ENCODE measurements at regions not wholly inside any gene's neighbourhood (a gene's known extent, or its start where the extent isn't known, plus 50 kb on each side); places are given as distances from the start of the nearest gene placed in this dataset.

- ChIA-PET CTCF (no interaction called here), POLR2A (no interaction called here)
- TF ChIP-seq NFRKB (IDR thresholded peaks at IDR 0.05) (no peak), LEF1 (IDR thresholded peaks at IDR 0.05; ENCODE audit: borderline replicate concordance) (no peak), FOXA1 (IDR thresholded peaks at IDR 0.05) (no peak), ARNT (IDR thresholded peaks at IDR 0.05) (no peak), SP1 (IDR thresholded peaks at IDR 0.05) (no peak), FOXM1 (IDR thresholded peaks at IDR 0.05; ENCODE audit: borderline replicate concordance) (no peak), TARDBP (IDR thresholded peaks at IDR 0.05) (no peak), SUZ12 (IDR thresholded peaks at IDR 0.05) (no peak), ELF4 (IDR thresholded peaks at IDR 0.05) (no peak), ZNF384 (IDR thresholded peaks at IDR 0.05) (no peak), HDGF (IDR thresholded peaks at IDR 0.05; ENCODE audit: borderline replicate concordance) (no peak), BHLHE40 (IDR thresholded peaks at IDR 0.05; ENCODE audit: borderline replicate concordance) (no peak), FOXK2 (IDR thresholded peaks at IDR 0.05) (no peak)
- no peak for DNase-seq (ENCODE audit: extremely low spot score)
These were observed 1383.7 kb downstream of the C4orf33 start for GRCh38 chr4:130479674-130480073.

GRCh38 chr4:130484826-130485225 lies 1388.9 kb downstream of the C4orf33 start:
- ChIA-PET POLR2A (interaction anchor here (0.6 kb wide), 1 partner anchor 176 kb away, joined by 3 read pairs; no protein-coding TSS in a partner anchor), CTCF (no interaction called here)
- TF ChIP-seq CTBP1 (IDR thresholded peaks at IDR 0.05; ENCODE audit: borderline replicate concordance) = no peak
- no peak for TF ChIP-seq FOXA1 (IDR thresholded peaks at IDR 0.05)
- TF ChIP-seq SUZ12 (IDR thresholded peaks at IDR 0.05) = no peak
- no peak for TF ChIP-seq FOXM1 (IDR thresholded peaks at IDR 0.05; ENCODE audit: borderline replicate concordance)
- TF ChIP-seq LEF1 (IDR thresholded peaks at IDR 0.05; ENCODE audit: borderline replicate concordance) = no peak
- no peak for TF ChIP-seq BHLHE40 (IDR thresholded peaks at IDR 0.05; ENCODE audit: borderline replicate concordance)
- no peak for TF ChIP-seq ARNT (IDR thresholded peaks at IDR 0.05)
- no peak for TF ChIP-seq FOXK2 (IDR thresholded peaks at IDR 0.05)
- no peak for TF ChIP-seq ELF4 (IDR thresholded peaks at IDR 0.05)
- TF ChIP-seq L3MBTL2 (conservative IDR thresholded peaks at IDR 0.05) = no peak
- TF ChIP-seq ZNF384 (IDR thresholded peaks at IDR 0.05) = no peak
- DNase-seq (ENCODE audit: extremely low spot score) = no peak

- DNase-seq (ENCODE audit: extremely low spot score) = no peak
- TF ChIP-seq ELF4 (IDR thresholded peaks at IDR 0.05) (no peak), BHLHE40 (IDR thresholded peaks at IDR 0.05; ENCODE audit: borderline replicate concordance) (no peak), ARNT (IDR thresholded peaks at IDR 0.05) (no peak), NFRKB (IDR thresholded peaks at IDR 0.05) (no peak), ZNF384 (IDR thresholded peaks at IDR 0.05) (no peak), HDGF (IDR thresholded peaks at IDR 0.05; ENCODE audit: borderline replicate concordance) (no peak), L3MBTL2 (conservative IDR thresholded peaks at IDR 0.05) (no peak), FOXK2 (IDR thresholded peaks at IDR 0.05) (no peak)
- POLR2A ChIA-PET = interaction anchor here (0.6 kb wide), 1 partner anchor 177 kb away, joined by 3 read pairs; no protein-coding TSS in a partner anchor
- CTCF ChIA-PET = no interaction called here
These were observed 1389.4 kb downstream of the C4orf33 start for GRCh38 chr4:130485371-130485770.

GRCh38 chr4:130486186-130486585 lies 1390.2 kb downstream of the C4orf33 start:
- ChIA-PET CTCF (no interaction called here), POLR2A (no interaction called here)
- no peak for TF ChIP-seq SP1 (IDR thresholded peaks at IDR 0.05)
- no peak for TF ChIP-seq ARNT (IDR thresholded peaks at IDR 0.05)
- no peak for TF ChIP-seq TARDBP (IDR thresholded peaks at IDR 0.05)
- TF ChIP-seq FOXM1 (IDR thresholded peaks at IDR 0.05; ENCODE audit: borderline replicate concordance) = no peak
- no peak for TF ChIP-seq ZNF384 (IDR thresholded peaks at IDR 0.05)
- no peak for TF ChIP-seq FOXK2 (IDR thresholded peaks at IDR 0.05)
- no peak for TF ChIP-seq SUZ12 (IDR thresholded peaks at IDR 0.05)
- no peak for TF ChIP-seq BHLHE40 (IDR thresholded peaks at IDR 0.05; ENCODE audit: borderline replicate concordance)
- TF ChIP-seq FOXA1 (IDR thresholded peaks at IDR 0.05) = no peak
- TF ChIP-seq LEF1 (IDR thresholded peaks at IDR 0.05; ENCODE audit: borderline replicate concordance) = no peak
- no peak for TF ChIP-seq HDGF (IDR thresholded peaks at IDR 0.05; ENCODE audit: borderline replicate concordance)
- no peak for TF ChIP-seq L3MBTL2 (conservative IDR thresholded peaks at IDR 0.05)
- no peak for TF ChIP-seq PKNOX1 (IDR thresholded peaks at IDR 0.05)
- TF ChIP-seq NFRKB (IDR thresholded peaks at IDR 0.05) = no peak
- no peak for TF ChIP-seq CTBP1 (IDR thresholded peaks at IDR 0.05; ENCODE audit: borderline replicate concordance)
- TF ChIP-seq ELF4 (IDR thresholded peaks at IDR 0.05) = no peak
- DNase-seq (ENCODE audit: extremely low spot score) = no peak

- POLR2A ChIA-PET = no interaction called here
- TF ChIP-seq ARNT (IDR thresholded peaks at IDR 0.05) (no peak), SP1 (IDR thresholded peaks at IDR 0.05) (no peak), CTBP1 (IDR thresholded peaks at IDR 0.05; ENCODE audit: borderline replicate concordance) (no peak), LEF1 (IDR thresholded peaks at IDR 0.05; ENCODE audit: borderline replicate concordance) (no peak), ELF4 (IDR thresholded peaks at IDR 0.05) (no peak), TARDBP (IDR thresholded peaks at IDR 0.05) (no peak), HDGF (IDR thresholded peaks at IDR 0.05; ENCODE audit: borderline replicate concordance) (no peak), SUZ12 (IDR thresholded peaks at IDR 0.05) (no peak), FOXM1 (IDR thresholded peaks at IDR 0.05; ENCODE audit: borderline replicate concordance) (no peak), PKNOX1 (IDR thresholded peaks at IDR 0.05) (no peak), L3MBTL2 (conservative IDR thresholded peaks at IDR 0.05) (no peak), FOXK2 (IDR thresholded peaks at IDR 0.05) (no peak), BHLHE40 (IDR thresholded peaks at IDR 0.05; ENCODE audit: borderline replicate concordance) (no peak), ZNF384 (IDR thresholded peaks at IDR 0.05) (no peak), NFRKB (IDR thresholded peaks at IDR 0.05) (no peak), FOXA1 (IDR thresholded peaks at IDR 0.05) (no peak)
- no peak for DNase-seq (ENCODE audit: extremely low spot score)
- CTCF ChIA-PET = no interaction called here
These were observed 1390.9 kb downstream of the C4orf33 start for GRCh38 chr4:130486841-130487240.

- TF ChIP-seq NFRKB (IDR thresholded peaks at IDR 0.05) = no peak
- TF ChIP-seq SP1 (IDR thresholded peaks at IDR 0.05) = no peak
- no peak for TF ChIP-seq TARDBP (IDR thresholded peaks at IDR 0.05)
- TF ChIP-seq BHLHE40 (IDR thresholded peaks at IDR 0.05; ENCODE audit: borderline replicate concordance) = no peak
- TF ChIP-seq FOXM1 (IDR thresholded peaks at IDR 0.05; ENCODE audit: borderline replicate concordance) = no peak
- TF ChIP-seq FOXA1 (IDR thresholded peaks at IDR 0.05) = no peak
- no peak for TF ChIP-seq ARNT (IDR thresholded peaks at IDR 0.05)
- no peak for TF ChIP-seq LEF1 (IDR thresholded peaks at IDR 0.05; ENCODE audit: borderline replicate concordance)
- ChIA-PET POLR2A (interaction anchor here (1.1 kb wide), 1 partner anchor 9 kb away, joined by 3 read pairs; no protein-coding TSS in a partner anchor), CTCF (no interaction called here)
- DNase-seq (ENCODE audit: extremely low spot score) = no peak
These were observed 1414.7 kb downstream of the C4orf33 start for GRCh38 chr4:130510661-130511060.

Data from HEK293T (cell line).